HG03432 (cell line): ENCODE measurements at regions not wholly inside any gene's neighbourhood (a gene's known extent, or its start where the extent isn't known, plus 50 kb on each side); places are given as distances from the start of the nearest gene placed in this dataset.
"Not testable (repeated sequence)": the region's sequence is repeated elsewhere in the genome, so short reads cannot be mapped to it uniquely, and the experiment has no call there.

ENCODE experiments used
- ATAC-seq: cut with Tn5 transposase; IDR thresholded peaks from one replicate; pipeline ENCODE4 v1.9.1; 2021; ENCODE audit warnings: mild to moderate bottlenecking, moderate library complexity; ENCODE audit not compliant: unreplicated experiment

DNA sequence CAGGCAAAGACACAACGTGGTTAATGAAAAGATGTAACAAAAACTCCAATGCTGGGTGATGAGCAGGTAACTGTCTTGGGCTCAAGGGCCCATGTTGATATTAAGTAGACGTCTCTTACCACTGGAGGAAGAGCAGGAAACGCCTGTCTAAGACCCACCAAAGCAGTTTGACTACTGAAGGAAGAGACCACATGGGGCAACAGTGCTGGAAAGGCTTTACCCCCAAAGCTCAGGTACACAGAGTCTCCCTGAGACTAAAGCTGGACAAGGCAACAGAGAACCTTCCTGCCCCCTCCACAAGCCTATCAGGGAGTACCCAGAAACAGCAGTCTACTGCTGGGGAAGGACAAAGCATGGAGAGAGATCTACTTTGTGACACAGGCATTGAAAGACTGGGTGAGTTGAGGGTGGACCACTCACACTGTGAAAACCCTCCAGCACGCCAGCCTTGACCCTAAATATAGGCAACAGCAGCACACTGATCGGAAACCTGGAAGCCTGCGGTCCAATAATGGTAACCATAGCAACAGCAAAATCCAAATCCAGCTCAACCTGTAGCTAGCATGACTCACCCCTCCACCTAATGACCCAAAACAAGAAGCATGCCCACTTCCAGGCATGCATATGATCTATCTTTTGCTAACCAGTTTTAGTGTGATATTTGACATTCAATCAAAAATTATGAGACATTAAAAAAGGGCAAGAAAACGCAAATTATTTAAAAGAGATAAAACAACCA lies 270.5 kb upstream of the SDK2 start:
- ATAC-seq = no peak

DNA sequence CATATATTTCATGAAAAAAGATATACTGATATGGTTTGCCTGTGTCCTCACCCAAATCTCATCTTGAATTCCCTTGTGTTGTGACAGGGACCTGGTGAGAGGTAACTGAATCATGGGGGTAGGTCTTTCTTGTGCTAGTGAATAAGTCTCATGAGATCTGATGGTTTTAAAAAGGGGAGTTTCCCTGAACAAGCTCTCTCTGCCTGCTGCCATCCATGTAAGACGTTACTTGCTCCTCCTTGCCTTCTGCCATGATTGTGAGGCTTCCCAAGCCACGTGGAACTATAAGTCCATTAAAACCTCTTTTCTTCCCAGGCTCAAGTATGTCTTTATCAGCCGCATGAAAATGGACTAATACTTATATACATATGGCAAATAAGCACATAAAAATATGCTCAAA lies 274.8 kb upstream of the SDK2 start:
- ATAC-seq = not testable (repeated sequence)

DNA sequence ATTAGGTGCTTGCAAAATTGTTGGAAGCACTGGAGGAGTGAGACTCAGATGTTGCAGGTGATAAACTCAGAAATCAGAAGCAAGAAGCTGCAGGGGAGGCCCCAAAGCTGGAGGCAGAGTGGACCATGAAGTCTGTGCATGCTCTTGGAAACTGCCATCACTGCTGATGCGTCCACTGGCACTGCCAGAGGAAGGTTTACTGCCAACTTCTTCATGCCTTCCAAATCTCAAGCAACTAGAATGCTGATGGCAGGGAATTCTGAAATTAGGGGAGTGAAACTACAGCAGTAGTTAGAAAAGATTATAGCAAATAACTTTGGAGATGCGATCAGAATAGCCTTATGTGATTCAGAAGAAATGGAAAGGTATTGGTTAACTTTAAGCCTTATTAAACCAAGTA lies 277.1 kb upstream of the SDK2 start:
- no peak for ATAC-seq

DNA sequence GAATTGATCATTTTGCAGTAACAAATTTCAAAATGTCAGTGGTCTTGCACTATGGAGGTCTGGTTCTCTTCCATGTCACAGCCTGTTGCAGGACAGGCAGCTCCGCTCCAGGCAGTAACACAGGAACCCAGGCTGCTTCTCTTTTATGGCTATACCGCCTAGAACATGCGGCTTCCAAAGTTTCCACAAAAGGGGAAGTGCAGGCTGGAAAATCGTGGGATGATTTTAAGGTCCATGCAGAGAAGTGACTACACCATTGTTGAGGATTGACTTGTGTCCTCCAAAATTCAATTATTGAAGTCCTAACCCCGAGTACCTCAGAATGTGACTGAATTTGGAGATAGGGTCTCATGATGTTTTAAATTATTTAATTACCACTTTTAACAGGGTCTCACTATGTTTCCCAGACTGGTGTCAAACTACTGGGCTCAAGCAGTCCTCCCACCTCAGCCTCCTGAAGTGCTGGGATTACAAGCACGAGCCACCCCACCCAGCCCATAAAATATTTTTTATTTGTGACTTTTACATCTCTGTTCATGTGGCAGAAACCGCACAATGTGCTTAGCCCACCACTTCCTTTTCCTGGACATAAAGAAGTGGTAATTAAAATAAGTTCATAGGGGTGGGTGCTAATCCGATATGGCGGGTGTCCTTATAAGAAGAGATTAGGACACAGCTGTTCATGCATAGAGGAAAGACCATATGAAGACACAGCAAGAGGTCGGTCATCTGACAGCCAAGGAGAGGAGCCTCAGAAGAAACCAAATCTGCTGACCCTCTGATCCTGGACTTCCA lies 279.2 kb upstream of the RPL38 start:
- ATAC-seq = no peak

DNA sequence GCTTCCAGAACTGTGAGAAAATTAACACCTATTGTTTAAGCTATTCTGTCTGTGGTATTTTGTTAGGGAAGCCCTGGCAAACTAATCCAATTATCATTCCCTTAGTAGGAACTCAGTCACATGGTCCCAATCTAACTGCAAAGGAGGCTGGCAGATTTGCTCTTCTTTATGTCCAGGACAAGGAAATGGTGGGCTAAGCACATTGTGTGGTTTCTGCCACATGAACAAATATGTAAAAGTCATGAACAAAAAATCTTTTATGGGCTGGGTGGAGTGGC lies 278.6 kb upstream of the RPL38 start:
- no peak for ATAC-seq

DNA sequence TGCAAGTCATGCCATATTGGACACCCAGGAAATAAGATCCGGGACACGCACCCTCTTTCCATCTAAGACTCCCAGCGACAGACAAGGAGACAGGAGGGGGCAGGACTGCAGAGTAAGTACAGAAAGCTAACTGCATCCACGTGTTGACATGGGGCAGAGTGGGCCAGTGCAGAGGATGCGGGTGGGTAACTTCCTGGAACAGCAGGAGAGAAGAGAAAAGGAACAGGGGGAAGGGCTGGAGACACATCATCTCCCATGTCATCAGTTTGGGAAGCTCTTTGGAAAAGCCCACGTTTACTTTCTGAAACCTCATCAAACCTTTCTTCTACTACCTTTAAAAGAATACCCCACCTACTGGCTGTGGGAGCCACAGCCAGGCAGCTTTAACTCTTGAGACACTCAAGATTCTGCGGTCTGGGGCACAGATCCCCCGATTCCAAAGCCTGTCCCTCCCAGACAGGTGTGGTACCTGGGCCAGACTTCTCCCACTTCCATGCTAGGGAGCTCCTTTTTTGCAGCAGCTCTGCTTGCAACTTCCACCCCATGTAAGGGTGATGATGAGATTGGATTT lies 273.5 kb upstream of the RPL38 start:
- no peak for ATAC-seq

DNA sequence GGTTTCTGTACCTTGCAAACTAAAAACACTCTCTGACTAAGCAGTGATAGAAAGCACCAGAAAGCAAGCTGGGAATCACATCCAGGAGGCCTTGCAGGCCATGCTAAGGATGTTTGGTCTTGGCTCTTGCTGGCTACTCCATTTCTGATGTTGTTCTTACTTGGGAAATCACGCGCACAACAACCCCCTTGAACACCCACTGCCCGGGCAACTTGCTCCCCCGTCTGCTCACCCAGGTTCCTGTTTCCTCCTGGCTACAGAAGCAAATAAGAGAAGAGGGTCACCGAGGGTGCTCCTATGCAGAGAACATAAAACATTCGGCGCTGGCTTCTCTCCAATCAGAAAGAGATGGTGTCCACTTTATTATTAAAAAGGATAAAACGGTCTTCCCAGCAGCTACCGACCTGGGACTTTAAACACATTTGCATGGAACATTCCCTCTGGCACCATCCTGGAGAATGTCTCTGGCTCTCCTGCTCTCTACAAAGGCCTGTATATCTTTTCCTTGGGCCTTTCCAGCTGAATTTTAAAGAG lies 271.2 kb upstream of the RPL38 start:
- ATAC-seq = no peak

DNA sequence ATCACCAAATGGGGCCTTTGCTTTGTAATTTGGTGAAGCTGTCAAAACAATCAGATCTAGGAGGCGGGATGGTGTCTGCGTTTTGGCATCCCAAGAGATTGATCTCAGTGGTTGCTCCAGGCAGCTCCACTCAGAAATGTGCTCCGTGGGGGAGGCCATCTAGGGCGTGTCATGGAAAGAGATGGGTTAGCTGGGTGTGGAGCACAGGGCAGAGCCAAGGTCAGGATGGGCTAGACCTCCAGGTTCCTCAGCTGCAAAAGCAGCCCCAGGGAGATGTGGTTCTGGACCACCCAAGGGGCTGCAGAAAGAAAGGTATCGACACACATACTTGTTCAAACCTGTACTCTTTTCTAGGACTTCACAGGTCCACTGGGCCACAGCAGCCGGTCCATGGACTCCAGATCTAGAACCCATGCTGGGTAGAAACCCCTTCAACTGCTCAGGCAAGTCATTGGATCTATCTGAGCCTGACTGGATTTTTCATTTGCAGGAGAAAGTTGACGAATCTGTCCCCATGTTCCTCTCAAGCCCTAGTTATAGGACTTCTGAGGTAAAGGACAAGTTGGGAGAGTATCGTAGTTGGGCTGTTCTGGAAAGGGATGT lies 270.2 kb upstream of the RPL38 start:
- ATAC-seq = no peak

DNA sequence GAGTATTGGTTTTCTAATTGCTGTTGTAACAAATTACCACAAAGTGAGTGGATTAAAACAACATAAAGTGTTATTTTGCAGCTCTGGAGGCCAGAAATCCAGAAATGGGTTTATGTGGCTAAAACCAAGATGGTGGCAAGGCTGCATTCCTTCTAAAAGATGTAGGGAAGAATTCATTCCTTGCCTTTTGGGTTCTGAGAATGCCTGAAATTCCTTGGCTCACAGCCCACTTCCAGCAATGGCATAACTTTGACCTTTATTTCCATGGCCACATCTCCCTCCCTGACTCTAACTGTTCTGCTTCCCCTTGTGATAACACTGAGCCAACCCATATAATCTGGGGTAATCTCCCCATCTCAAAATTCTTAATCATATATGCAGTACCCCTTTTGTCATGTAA lies 269.6 kb upstream of the RPL38 start:
- no peak for ATAC-seq

DNA sequence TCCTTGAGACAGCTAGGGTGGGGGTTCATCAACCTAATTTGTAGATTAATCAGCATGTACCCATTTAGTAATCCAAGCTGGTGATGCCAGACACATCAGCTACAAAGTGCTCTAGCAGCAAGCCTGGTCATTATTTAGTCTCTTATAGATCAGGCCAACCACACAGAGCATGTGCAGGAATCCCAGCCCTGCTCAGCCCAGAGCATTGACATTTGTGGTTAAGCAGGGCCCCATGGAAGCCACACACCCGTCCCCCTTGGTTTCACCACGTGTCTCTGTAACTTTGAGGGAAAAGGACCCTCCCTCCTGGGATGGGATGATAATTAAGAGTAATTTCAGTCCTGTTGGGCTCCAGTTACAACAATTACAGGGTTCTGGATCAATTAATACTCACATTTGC lies 268.8 kb upstream of the RPL38 start:
- ATAC-seq = no peak

DNA sequence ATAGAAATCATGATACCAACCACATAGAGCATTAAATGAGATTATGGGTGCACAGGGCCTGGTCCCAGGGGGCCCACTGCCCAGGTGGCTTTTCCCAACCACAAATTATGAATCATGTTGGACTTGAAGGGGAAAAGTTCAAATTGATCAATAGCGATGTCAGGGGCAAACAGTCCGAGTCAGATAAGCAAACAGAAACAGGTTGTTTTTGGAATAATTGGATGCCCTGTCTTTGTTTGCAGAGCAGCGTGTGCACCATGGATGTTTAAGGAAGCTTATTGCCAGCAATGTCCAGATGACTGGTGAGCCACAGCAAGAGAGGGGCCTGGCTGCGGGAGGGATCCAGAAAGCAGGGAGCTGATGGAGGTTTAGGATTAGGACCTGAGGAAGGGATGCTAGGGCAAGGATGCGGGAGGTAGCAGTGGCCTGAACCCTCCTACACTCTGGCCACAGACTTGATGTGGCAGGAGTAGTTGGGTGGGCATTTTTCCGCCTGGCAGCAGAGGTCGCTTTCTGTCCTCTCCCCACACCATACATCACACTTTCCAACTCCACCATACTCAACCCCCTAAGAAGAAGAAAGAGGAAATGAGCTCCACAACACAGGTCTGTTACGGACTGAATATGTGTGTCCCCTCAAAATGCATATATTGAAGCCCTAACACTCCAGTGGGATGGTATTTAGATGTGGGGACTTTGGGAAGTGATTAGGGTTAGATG lies 266.4 kb upstream of the RPL38 start:
- no peak for ATAC-seq

DNA sequence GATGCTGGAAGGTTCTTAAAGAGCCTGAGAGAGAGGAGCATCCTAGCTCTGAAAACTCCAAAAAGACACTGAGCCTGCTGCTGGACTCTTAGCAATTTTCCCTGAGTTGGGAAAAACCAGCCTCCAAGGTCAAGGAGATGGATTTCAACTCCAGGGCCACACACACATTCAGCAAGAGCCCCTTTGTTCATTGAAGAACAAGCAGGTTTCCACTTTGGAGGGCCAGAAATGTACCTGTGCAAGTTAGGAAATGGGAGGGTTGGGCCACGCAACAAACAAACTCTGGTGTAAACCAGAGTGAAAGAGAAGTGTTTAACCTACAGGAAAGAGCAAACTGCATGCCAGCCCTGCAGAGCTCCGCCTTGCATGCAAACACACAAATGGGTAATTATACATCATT lies 264.8 kb upstream of the RPL38 start:
- ATAC-seq = no peak

DNA sequence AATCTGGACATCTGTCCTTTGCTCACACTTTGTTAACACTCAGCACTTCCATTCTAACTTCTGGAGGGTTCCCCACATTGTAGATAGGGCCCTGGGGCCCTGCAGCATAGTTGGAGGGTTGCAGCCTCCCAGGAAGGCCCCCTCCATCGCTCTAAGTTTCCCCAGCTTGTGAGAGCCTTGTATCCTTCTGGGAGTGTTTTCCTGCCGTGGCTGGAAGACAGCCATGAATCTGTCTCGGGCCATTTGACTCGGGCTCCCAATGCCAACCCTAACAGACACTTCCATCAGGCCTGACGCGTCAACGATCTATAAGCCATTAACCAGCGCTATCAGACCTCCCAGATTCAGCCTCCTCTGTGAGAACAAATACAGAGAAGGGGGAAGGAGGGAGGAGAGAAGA lies 263.7 kb upstream of the RPL38 start:
- ATAC-seq = no peak

DNA sequence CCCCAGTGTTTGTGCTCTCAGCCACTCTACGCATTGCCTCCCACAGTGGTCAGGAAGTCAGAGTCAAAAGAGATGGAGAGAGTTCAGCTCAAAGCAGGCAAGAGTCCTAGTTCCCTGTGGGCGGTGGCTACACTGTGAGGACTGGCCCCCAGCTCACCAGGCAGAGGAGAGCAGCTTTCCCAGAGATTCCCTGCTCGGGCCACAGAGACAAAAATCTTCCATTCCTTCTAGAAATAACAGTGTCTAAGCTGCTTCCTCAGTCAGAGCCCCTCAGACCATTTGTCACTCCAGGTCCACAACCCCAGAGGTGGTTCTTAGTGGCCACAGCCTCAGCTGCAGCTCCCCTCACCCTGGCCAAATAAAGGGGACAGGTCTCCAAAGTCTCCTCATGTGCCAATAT lies 263.0 kb upstream of the RPL38 start:
- no peak for ATAC-seq

DNA sequence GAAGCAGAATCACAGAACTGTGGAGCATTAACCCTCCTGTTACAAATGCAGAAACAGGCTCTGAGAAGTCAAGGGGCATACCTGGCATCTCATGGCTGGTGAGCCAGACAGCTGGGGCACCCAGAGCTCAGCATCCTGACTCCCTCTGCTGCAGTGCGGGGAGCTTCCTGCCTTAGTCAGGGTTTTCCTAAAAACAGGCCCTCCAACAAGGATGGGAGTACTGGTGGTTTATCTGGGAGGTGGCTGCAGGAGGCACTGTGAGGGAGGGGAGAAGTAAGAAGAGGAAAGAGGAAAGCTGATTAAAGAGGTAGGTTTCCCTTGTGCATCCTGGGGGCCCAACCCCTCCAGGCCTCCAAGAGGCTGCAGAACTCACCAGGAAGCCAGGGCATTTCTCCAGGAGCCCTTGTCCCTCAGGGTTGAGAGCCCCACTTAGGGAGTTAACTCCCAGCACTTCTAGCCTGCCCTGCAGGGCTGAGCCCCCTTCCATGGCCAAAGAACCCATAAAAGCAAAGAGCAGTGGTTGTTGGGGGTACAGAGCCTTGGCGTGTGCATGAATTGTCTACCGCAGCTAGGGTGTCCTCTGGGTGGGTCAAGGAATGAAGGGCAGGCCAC lies 261.5 kb upstream of the RPL38 start:
- no peak for ATAC-seq

DNA sequence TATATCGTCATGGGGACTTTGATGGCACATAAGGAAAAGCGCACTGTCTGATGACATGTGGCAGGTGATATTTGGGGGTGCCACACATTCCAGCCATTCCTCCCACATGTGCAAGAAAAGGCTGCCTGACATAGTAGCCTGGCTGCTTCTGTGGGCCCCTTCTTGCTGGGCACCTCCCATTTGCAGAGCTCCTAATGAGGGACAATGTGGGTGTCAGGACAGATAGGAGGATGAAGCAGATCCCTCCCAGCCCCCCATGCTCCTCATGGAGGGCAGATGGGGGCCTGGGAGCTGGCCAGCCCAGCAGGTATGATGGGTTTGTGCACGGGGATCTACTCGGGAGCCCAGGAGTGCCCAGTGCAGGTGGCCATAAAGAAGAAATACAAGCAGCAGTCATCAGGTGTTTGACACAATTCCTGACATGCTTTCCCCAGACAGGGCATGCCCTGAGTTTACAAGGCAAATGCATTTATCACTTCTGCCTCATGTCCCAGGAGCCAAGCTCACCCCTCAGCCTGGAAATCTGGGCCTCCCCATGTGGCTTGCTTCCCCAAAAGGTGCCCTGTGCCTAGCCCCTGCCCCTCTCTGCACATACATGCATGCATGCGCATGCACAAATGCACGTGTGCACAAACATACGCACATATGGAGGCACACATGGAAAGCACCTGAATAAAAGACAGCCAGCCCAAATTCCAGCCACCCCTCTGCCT lies 260.6 kb upstream of the RPL38 start:
- ATAC-seq = no peak

DNA sequence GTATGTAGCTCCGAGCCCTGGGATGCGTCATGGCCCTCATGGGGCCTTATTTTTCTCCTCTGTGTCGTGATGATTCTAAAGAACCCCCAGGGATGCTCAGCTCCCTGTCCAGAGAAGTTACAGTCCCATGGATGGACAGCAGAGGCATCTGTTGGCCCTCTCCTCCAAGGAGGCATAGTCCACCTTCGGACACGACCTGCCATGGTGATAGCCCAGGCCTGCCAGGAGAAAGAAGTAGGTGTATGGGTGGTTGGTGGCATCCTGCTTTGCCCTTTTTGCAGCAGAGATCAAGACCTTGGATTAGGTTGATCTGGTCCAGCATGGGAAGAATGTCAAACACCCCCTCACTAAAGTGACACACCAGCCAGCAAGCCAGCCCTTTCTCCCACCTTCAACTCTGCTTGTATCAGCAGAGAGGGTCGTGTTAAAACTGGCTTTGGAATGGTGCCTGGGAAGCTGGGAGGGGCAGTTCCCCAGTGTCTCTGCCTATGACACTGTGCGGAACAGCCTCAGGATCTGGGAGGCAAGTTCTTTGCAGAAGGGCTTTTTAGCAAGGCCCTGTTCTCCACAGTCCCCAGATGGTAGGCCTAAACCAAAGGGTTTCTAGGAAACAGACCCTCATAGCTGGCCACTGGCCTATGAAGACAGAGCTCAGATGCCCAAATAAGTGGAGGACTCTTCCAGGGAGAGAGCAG lies 259.9 kb upstream of the RPL38 start:
- no peak for ATAC-seq

DNA sequence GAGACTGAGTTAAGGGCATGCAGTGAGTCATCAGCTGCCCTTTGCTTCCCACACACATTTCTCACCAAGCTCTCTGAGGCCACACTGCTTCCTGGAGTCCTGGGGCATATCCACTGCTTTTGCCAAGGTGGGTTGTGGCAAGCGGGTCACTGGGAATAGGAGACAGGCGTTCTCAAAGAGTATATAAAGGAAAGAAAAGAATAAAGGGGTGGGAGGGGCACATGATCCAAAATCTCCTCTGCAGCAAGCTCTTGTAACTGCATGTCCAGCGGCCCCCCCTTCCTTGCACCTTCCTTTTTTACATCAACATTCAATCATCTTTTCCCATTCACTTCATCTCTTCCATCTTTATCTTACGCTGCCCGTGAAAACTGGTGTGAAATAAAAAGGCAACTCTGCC lies 259.1 kb upstream of the RPL38 start:
- ATAC-seq = no peak

DNA sequence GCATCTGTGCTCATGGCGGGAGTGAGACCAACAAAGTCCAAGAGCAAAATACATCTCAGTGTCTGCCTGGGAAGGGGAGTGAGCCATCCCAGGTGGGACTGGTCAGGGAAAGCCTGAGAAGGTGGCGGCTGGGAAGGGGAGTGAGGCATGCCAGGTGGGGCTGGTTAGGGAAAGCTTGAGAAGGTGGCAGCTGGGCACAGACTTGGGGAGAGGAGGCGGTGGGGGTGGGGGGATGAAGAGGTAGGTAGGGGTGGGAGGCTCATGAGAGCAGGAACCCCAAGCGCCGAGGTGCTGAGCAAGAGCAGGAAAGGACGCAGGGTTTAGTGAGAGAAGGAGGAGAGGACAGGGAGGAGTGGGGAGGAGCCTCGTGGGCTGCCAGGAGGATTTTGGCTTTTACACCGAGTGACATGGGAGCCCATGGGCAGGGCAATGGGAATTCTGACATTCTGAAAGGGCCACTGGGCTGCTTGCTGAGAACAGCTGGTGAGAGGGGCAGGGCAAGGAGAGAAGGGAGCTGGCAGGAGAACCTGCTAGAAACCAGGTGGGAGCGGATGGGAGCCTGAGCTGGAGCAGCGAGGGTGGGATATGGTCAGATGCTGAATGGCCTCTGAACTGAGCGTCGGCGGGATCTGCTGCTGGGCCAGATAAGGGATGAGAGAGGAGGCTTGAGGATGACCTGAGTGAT lies 256.1 kb upstream of the RPL38 start:
- ATAC-seq = no peak
